ENCODE measurements at regions not wholly inside any gene's neighbourhood (a gene's known extent, or its start where the extent isn't known, plus 50 kb on each side); places are given as distances from the start of the nearest gene placed in this dataset.
A peak's percentile ranks its signal among the peaks of the same experiment; 100 is the strongest.

GRCh38 chr20:4519534-4519933 lies 166.7 kb upstream of the PRNP start:
- no peaks in the 10 kb centered on the region for H3K9me2 ChIP-seq
- H3K4me1 ChIP-seq (ENCODE audit: control insufficient read depth in 1 of 2, insufficient read depth in 2 of 2, low read depth in 1 of 2, low read length in 1 of 2): peaks cover 0 to under 1% of the 10 kb centered on the region in 2 experiments; a peak in 2 of 4 replicates
- no peaks in the 10 kb centered on the region for H3K36me3 ChIP-seq (replicated peaks in 1 of 2; ENCODE audit: control insufficient read depth in 1 of 2, insufficient read depth in 2 of 2, low read length in 1 of 2)
- POLR2A ChIA-PET: no interaction called here
- no peak overlapping the region for H3K4me3 ChIP-seq (ENCODE audit: low read depth in 2 of 2, low read length in 1 of 2)
- no peaks in the 10 kb centered on the region for H3K79me2 ChIP-seq (ENCODE audit: insufficient read depth)
- peaks cover 3% of the 10 kb centered on the region for H3F3A ChIP-seq (replicated peaks; ENCODE audit: insufficient read depth)
- peak; percentile 15 for DNase-seq
- no peaks in the 10 kb centered on the region for H3K27me3 ChIP-seq (ENCODE audit: insufficient read depth)
- H3K9ac ChIP-seq: no peak overlapping the region
- H3K9me3 ChIP-seq: no peaks in the 10 kb centered on the region
- H4K20me1 ChIP-seq (ENCODE audit: insufficient read depth): no peaks in the 10 kb centered on the region
- 12% methylated on average over 2 of the region's 2 CpGs for WGBS (ENCODE audit: low lambda C conversion rate)
- CTCF ChIA-PET: no interaction called here
- H3K27ac ChIP-seq (ENCODE audit: low read depth in 2 of 2, low read length in 1 of 2): no peak overlapping the region
- no peak overlapping the region for H3K4me2 ChIP-seq
- peak; percentile 53 for TF ChIP-seq RAD21 (IDR thresholded peaks at IDR 0.05; ENCODE audit: low read length)
- TF ChIP-seq, protein P1, sequence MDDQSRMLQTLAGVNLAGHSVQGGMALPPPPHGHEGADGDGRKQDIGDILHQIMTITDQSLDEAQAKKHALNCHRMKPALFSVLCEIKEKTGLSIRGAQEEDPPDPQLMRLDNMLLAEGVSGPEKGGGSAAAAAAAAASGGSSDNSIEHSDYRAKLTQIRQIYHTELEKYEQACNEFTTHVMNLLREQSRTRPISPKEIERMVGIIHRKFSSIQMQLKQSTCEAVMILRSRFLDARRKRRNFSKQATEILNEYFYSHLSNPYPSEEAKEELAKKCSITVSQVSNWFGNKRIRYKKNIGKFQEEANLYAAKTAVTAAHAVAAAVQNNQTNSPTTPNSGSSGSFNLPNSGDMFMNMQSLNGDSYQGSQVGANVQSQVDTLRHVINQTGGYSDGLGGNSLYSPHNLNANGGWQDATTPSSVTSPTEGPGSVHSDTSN (IDR thresholded peaks at IDR 0.05): no peak
- TF ChIP-seq TCF12 (IDR thresholded peaks at IDR 0.05): no peak
- TF ChIP-seq SMC3 (IDR thresholded peaks at IDR 0.05; ENCODE audit: low read depth, low read length): peak; percentile 63
- no peak for TF ChIP-seq EP300 (IDR thresholded peaks at IDR 0.05; ENCODE audit: borderline replicate concordance in 1 of 2, low read depth in 1 of 2, low read length in 1 of 2)
- TF ChIP-seq CTCF (IDR thresholded peaks at IDR 0.05): peak; percentile 56
- TF ChIP-seq JUND (IDR thresholded peaks at IDR 0.05): no peak
- no peak overlapping the region for H2AFZ ChIP-seq (ENCODE audit: low read depth)

DNA sequence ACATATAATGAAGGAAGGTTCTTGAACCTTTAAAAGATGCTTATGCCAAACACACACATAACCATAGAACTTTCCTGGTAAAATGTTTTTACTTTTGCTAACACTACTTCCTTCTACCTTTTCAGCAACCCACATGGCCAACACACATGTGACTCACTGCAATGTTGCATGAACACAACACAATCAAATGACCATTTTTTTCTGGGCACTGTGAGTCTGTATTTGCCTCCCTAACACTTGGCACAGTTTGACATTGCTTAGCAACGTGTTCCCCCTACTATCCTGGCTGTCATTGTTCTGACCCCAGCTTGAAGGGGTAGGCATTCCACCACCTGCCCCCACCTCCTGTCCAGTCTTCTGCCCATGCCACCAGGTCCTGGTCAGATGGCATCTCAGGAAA lies 169.4 kb upstream of the PRNP start:
- Histone ChIP-seq H3F3A (replicated peaks; ENCODE audit: insufficient read depth) (peaks cover 29% of the 10 kb centered on the region), H3K4me2 (no peak overlapping the region), H3K9ac (no peak overlapping the region), H3K27me3 (ENCODE audit: insufficient read depth) (no peaks in the 10 kb centered on the region), H3K36me3 (replicated peaks in 1 of 2; ENCODE audit: control insufficient read depth in 1 of 2, insufficient read depth in 2 of 2, low read length in 1 of 2) (no peaks in the 10 kb centered on the region), H4K20me1 (ENCODE audit: insufficient read depth) (no peaks in the 10 kb centered on the region), H3K9me3 (no peaks in the 10 kb centered on the region), H3K79me2 (ENCODE audit: insufficient read depth) (no peaks in the 10 kb centered on the region), H3K27ac (ENCODE audit: low read depth in 2 of 2, low read length in 1 of 2) (no peak overlapping the region), H3K4me1 (ENCODE audit: control insufficient read depth in 1 of 2, insufficient read depth in 2 of 2, low read depth in 1 of 2, low read length in 1 of 2) (peaks cover 0 to 14% of the 10 kb centered on the region in 2 experiments; a peak in 2 of 4 replicates), H2AFZ (ENCODE audit: low read depth) (no peak overlapping the region), H3K9me2 (no peaks in the 10 kb centered on the region), H3K4me3 (ENCODE audit: low read depth in 2 of 2, low read length in 1 of 2) (no peak overlapping the region)
- no peak for DNase-seq
- ChIA-PET POLR2A (no interaction called here), CTCF (no interaction called here)
- TF ChIP-seq SMC3 (IDR thresholded peaks at IDR 0.05; ENCODE audit: low read depth, low read length): no peak
- TF ChIP-seq MEF2A (IDR thresholded peaks at IDR 0.05; ENCODE audit: borderline replicate concordance, low read depth): no peak
- TF ChIP-seq JUND (IDR thresholded peaks at IDR 0.05): no peak
- TF ChIP-seq RFX5 (IDR thresholded peaks at IDR 0.05; ENCODE audit: low read length): no peak
- no peak for TF ChIP-seq ZBTB33 (IDR thresholded peaks at IDR 0.05; ENCODE audit: borderline replicate concordance, low read depth)
- WGBS (ENCODE audit: low lambda C conversion rate): 47% methylated on average over 1 of the region's 1 CpG

Data from SK-N-SH (cell line).